Renal pelvis (tissue), 1 donor: ENCODE measurements at regions not wholly inside any gene's neighbourhood (a gene's known extent, or its start where the extent isn't known, plus 50 kb on each side); places are given as distances from the start of the nearest gene placed in this dataset.

Experiments
- DNase-seq: peaks from one replicate; pipeline ENCODE4 v3.0.0-alpha.2; 2013

GRCh38 chr3:78148986-78149717, 1109.3 kb downstream of the ROBO2 start:
- DNase-seq: no peak

GRCh38 chr3:78153973-78154372, 1114.1 kb downstream of the ROBO2 start:
- DNase-seq: no peak

- no peak for DNase-seq
These were observed 1114.8 kb downstream of the ROBO2 start for GRCh38 chr3:78154521-78155186.

DNA sequence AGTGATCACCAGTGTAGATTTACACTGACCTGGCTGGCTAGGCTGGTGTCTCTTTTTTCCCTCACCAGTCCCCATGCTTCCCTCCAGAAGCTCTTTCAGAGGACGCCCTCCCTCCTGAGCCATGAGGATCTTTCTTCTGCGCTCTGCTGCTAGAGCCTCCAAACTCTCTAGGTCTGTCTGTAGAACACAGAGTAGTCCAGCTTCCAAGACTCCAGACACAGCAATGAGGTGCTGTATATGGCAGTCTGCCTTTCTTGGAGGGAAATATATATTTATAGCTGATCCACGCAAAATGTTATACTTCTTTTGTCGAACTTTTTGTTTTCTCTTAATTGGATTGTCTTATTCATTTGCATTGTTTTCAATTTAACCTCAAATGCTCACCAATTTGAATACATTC, 1121.8 kb downstream of the ROBO2 start:
- no peak for DNase-seq

DNA sequence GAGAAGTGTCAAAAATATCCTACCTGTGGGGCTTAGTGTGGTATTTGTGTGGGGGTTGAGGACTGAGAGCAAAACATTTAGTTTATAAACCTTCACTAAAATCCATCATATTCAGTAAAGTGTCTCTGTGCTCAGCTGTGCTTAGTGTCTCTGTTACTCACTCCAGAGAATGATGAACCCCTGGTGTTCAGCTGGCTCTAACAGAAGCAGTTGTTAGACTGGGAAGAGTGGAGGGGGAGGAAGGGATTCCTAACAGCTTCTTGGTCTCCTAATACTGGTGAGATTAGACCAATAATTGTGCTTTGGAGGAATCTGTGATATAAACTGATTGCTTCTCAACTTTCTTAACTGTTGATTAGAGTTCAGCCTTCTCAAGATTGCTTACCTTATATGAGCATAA, 1123.5 kb downstream of the ROBO2 start:
- no peak for DNase-seq

- no peak for DNase-seq
These were observed 1126.0 kb downstream of the ROBO2 start for GRCh38 chr3:78165876-78166275.

DNA sequence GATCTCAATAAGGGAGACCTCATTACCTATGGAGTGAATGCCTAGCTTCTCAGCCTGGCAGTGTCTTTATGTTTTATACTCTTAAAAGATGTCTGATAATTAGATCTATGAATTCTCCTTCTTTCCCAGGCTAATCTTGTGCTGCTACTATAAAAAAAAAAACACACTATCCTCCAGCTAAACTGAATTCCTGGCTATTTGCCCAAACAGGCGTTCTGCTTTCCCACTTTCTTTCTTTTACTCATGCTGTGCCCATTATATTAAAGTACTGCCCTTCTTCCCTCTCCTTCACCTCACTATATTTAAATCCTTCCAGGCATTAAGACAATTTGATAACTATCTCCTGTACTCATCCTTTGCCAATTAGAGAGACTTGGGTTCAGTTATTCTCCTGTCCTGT, 1134.9 kb downstream of the ROBO2 start:
- no peak for DNase-seq

GRCh38 chr3:78176869-78177268, 1137.0 kb downstream of the ROBO2 start:
- no peak for DNase-seq

DNA sequence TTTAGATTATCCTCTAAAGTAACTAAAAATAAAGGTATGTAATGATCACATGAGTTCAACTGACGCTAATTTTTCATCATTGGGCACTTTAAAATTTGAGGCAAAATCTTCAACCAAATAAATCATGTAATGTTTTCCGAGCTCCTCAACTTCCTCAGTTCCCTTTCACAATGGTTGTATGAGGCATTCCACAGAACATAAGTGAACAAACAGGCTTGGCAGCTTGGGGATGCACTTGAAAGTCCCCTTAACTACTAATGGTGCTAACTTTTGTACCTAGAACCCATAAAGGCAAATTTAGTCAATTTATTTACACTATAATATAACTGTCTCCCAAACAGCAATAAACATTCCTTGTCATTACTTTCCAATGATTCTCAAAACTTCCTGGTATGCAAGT, 1137.9 kb downstream of the ROBO2 start:
- no peak for DNase-seq

- DNase-seq: no peak
These were observed 1138.3 kb downstream of the ROBO2 start for GRCh38 chr3:78178209-78178608.

DNA sequence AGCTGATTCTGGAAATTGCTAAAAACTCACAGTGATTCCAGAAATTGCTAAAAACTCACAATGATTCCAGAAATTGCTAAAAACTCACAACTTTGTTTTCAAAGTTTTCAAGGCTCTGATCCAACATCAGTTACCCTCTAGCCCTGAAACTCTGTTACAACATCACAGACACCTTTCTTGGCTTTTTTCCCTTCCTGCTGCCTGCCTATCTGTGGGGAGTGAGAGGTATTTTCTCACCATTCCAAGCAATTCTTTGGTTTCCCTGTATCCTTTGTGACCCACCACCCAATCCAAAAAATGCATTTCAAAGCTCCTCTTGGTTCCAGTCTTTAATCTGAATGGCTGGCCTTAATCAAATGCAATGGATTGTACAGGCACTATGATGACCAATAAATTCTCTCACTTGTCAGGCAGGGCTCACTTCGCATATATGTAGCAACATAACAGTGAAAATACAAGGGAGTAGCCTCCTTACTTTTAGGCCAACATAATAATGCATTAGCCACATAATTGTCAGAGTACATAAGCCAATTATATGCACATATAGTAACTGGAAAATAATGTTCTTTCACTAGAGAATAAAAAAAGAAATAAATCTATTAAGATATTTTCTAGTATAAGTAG, 1139.0 kb downstream of the ROBO2 start:
- no peak for DNase-seq

DNA sequence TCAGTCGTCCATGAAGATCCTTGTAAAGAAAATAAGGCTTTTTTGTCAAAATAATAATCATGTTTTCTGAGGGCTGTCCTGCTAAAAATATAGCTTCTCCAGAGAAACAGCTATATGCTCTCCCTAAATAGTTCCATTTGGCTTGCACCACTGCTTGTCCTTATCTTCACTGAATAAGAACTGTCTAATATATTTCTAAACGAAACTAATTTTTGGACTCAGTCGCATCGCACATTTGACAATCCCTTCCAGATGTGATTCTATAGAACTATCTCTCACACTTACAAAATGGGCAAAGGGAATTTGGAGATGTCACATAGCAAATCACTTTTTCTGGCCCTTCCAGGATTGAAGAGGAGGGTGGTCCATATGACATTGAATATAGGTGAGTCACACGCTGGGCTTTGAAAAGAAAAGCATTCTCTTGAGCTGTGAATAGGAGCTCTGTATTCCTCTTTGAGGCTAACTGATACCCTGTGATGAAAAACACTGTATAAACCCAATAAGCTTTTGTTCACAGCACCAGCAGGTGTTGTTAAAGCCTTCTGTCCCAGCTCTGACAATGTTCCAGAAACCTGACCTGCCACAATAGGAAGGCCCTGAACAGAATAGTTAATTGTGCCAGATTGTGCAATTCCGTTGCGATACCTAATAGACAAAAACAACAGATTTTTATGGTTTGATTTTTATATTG, 1144.2 kb downstream of the ROBO2 start:
- DNase-seq: no peak

- DNase-seq: no peak
These were observed 1146.5 kb downstream of the ROBO2 start for GRCh38 chr3:78186404-78186803.

DNA sequence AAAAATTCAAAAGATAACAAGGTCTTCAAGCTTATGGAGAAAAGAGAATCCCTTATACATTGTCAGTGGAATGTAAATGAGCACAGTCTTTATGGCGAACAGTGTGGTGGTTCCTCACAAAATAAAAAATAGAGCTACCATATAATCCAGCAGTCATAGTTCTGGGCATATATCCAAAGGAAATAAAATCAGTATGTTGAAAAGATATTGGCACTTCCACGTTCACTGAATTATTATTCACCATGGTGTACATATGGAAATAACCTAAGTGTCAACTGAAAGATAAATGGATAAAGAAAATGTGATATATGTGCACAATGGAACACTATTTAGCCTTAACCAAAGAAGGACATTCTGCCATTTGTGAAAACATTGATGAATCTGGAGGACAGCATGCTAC, 1161.2 kb downstream of the ROBO2 start:
- no peak for DNase-seq

- DNase-seq: peak; percentile 52
These were observed 1165.1 kb downstream of the ROBO2 start for GRCh38 chr3:78204977-78205376.

GRCh38 chr3:78221300-78221699, 1181.4 kb downstream of the ROBO2 start:
- DNase-seq: no peak

DNA sequence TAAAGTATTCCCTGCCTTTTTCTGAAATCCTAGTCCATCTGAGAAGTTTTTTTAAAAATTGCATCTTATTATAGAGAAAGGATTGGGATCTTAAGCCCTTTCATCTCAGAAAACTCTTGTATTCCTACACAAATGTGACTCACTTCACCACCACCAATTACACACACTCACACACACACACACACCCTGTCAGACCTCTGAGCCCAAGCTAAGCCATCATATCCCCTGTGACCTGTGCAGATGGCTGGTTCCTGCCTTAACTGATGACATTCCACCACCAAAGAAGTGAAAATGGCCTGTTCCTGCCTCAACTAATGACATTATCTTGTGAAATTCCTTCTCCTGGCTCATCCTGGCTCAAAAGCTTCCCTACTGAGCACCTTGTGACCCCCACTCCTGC, 1181.9 kb downstream of the ROBO2 start:
- no peak for DNase-seq

DNA sequence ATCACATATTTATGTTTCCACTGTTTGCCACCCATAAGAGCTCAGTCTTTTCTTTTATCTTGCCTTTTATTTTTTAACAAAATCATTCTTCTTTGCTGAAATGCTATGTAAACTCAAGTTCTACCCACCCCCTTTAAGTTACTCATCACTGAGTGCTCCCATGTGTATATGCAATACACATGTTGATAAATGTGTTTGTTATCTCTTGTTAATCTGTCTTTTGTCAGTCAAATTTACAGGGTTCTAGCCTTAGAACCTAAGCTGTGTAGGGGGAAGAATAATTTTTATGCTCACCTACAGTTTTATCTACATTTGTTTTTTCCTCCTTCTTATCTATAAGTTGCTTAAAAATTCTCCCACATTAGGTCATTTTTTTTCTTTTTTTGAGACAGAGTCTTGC, 1195.9 kb downstream of the ROBO2 start:
- DNase-seq: no peak

DNA sequence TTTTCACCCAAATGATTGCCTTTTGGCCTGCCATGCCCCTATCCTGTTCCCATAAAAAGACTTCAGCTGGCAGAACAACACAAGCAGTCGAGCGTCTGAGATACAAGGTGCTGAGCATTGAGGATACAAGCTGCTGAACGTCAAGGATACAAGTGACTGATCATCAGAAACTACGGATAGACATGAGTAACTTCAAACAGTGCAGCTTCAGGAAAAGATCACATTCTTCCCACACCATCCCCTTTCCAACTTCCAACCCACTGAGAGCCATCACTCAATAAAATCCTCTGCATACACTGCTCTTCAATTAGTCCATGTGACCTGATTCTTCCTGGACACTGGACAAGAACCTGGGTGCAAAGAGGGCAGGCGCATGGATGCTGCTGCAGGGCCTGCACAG, 1198.9 kb downstream of the ROBO2 start:
- DNase-seq: no peak

DNA sequence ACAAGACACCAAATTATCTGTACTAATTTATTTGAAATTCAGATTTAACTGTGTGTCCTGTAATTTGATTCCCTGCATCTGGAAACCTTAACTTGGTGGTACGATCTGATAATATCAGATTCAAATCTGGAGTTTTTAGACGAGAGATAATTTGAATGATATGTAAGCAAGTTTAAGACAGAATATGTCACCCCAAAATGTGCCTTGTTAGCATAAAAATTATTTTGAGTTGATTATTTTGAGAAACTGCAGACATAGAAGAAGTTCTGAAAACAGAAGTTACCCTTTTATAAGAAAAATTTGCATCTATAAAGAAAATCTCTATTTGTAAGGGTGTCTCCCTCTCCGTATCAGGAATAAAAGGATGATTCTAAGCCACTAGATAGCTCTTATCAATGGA, 1202.8 kb downstream of the ROBO2 start:
- no peak for DNase-seq

GRCh38 chr3:78244136-78244535, 1204.2 kb downstream of the ROBO2 start:
- no peak for DNase-seq

DNA sequence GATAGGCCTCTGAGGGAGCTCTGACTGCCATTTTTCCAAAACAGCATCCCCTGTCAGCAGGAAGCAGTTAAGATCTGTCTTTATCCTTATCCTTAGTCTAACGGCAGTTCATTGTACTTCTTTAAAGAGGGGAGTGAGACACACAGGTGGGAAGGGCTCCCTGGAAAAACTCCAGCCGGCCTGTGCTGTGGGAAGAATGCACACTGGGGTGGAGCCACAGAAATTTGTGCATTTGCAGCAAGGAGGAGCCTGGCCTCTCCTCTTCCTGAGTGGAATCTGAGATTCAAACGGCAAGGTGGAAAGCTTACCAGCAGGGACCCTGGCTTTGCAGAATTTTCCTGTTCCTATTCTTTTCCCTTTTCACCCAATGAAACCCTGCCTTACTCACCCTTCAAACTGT, 1209.4 kb downstream of the ROBO2 start:
- DNase-seq: no peak

DNA sequence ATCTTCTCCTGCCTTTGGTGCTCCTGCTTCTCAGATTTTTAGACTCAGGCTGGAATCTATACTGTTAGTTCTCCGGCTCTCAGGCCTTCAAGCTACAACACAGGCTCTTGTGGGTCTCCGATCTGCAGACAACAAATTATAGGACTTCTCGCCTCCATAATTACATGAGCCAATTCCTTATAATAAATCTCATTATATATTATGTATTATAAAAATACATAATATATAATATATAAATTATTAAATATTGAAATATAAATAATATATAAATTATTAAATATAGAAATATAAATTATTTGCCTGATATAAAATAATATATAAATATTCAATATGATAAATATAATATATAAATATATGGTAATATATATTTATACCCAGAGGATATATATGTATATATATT, 1214.0 kb downstream of the ROBO2 start:
- no peak for DNase-seq
